ENCODE measurements at regions not wholly inside any gene's neighbourhood (a gene's known extent, or its start where the extent isn't known, plus 50 kb on each side); places are given as distances from the start of the nearest gene placed in this dataset.

GRCh38 chr13:22707946-22708345 is 472.8 kb upstream of the SGCG start:
- Histone ChIP-seq H3K4me1 (no peaks in the 10 kb centered on the region), H3K9me3 (no peaks in the 10 kb centered on the region), H3K27ac (no peak overlapping the region), H3K27me3 (no peaks in the 10 kb centered on the region), H3K4me3 (no peak overlapping the region), H3K36me3 (ENCODE audit: low read depth, missing control alignments) (no peaks in the 10 kb centered on the region)
- intact Hi-C loops (cut with DNase I; ENCODE audit: low total_unique reads) = no loop called here
- WGBS, 2 donors = 82 to 90% methylated on average over 5 of the region's 5 CpGs
- DNase-seq = no peak
- TF ChIP-seq POLR2A (IDR thresholded peaks at IDR 0.05) = no peak
- no peak for TF ChIP-seq CTCF (IDR thresholded peaks at IDR 0.05)

GRCh38 chr13:22717036-22717435 is 463.7 kb upstream of the SGCG start:
- no peaks in the 10 kb centered on the region for H3K27me3 ChIP-seq
- H3K9me3 ChIP-seq = no peaks in the 10 kb centered on the region
- no peaks in the 10 kb centered on the region for H3K36me3 ChIP-seq (ENCODE audit: low read depth, missing control alignments)
- H3K4me1 ChIP-seq = no peaks in the 10 kb centered on the region
- DNase-seq = peak; percentile 35
- H3K4me3 ChIP-seq = no peak overlapping the region
- intact Hi-C loops (cut with DNase I; ENCODE audit: low total_unique reads) = no loop called here
- no peak overlapping the region for H3K27ac ChIP-seq
- no peak for TF ChIP-seq POLR2A (IDR thresholded peaks at IDR 0.05)
- TF ChIP-seq CTCF (IDR thresholded peaks at IDR 0.05) = no peak
- WGBS, 2 donors = 28 to 40% methylated on average over 7 of the region's 7 CpGs

- Histone ChIP-seq H3K4me1 (no peaks in the 10 kb centered on the region), H3K27ac (no peak overlapping the region), H3K9me3 (no peaks in the 10 kb centered on the region), H3K36me3 (ENCODE audit: low read depth, missing control alignments) (no peaks in the 10 kb centered on the region), H3K27me3 (no peaks in the 10 kb centered on the region), H3K4me3 (no peak overlapping the region)
- intact Hi-C loops (cut with DNase I; ENCODE audit: low total_unique reads) = no loop called here
- no peak for DNase-seq
- no peak for TF ChIP-seq POLR2A (IDR thresholded peaks at IDR 0.05)
- no peak for TF ChIP-seq CTCF (IDR thresholded peaks at IDR 0.05)
- 34 to 47% methylated on average over 6 of the region's 6 CpGs for WGBS, 2 donors
Observed at GRCh38 chr13:22726726-22727125, 454.1 kb upstream of the SGCG start.

GRCh38 chr13:22735011-22735995 is 445.5 kb upstream of the SGCG start:
- no peak overlapping the region for H3K4me3 ChIP-seq
- H3K27me3 ChIP-seq = no peaks in the 10 kb centered on the region
- WGBS, 2 donors = 29 to 40% methylated on average over 20 to 24 of the region's 24 CpGs
- TF ChIP-seq POLR2A (IDR thresholded peaks at IDR 0.05) = no peak
- no peak for TF ChIP-seq CTCF (IDR thresholded peaks at IDR 0.05)
- no peaks in the 10 kb centered on the region for H3K9me3 ChIP-seq
- H3K27ac ChIP-seq = no peak overlapping the region
- H3K4me1 ChIP-seq = no peaks in the 10 kb centered on the region
- DNase-seq = no peak
- no peaks in the 10 kb centered on the region for H3K36me3 ChIP-seq (ENCODE audit: low read depth, missing control alignments)
- intact Hi-C loops (cut with DNase I; ENCODE audit: low total_unique reads) = no loop called here

Data from testis (tissue), 2 donors.